ENCODE measurements at regions not wholly inside any gene's neighbourhood (a gene's known extent, or its start where the extent isn't known, plus 50 kb on each side); places are given as distances from the start of the nearest gene placed in this dataset.
"Not testable (repeated sequence)": the region's sequence is repeated elsewhere in the genome, so short reads cannot be mapped to it uniquely, and the experiment has no call there.

- not testable (repeated sequence) for TF ChIP-seq SNAI2 (CRISPR knock-in tag; IDR thresholded peaks at IDR 0.05); PATZ1 (CRISPR knock-in tag; IDR thresholded peaks at IDR 0.05; ENCODE audit: borderline replicate concordance); ISL1 (CRISPR knock-in tag; IDR thresholded peaks at IDR 0.05); TCF4 (CRISPR knock-in tag; IDR thresholded peaks at IDR 0.05; ENCODE audit: borderline replicate concordance); GLIS3 (CRISPR knock-in tag; IDR thresholded peaks at IDR 0.05)
- TF ChIP-seq, protein P1, sequence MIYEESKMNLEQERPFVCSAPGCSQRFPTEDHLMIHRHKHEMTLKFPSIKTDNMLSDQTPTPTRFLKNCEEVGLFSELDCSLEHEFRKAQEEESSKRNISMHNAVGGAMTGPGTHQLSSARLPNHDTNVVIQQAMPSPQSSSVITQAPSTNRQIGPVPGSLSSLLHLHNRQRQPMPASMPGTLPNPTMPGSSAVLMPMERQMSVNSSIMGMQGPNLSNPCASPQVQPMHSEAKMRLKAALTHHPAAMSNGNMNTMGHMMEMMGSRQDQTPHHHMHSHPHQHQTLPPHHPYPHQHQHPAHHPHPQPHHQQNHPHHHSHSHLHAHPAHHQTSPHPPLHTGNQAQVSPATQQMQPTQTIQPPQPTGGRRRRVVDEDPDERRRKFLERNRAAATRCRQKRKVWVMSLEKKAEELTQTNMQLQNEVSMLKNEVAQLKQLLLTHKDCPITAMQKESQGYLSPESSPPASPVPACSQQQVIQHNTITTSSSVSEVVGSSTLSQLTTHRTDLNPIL (CRISPR knock-in tag; IDR thresholded peaks at IDR 0.05; ENCODE audit: low read depth): not testable (repeated sequence)
- TF ChIP-seq, protein P2, sequence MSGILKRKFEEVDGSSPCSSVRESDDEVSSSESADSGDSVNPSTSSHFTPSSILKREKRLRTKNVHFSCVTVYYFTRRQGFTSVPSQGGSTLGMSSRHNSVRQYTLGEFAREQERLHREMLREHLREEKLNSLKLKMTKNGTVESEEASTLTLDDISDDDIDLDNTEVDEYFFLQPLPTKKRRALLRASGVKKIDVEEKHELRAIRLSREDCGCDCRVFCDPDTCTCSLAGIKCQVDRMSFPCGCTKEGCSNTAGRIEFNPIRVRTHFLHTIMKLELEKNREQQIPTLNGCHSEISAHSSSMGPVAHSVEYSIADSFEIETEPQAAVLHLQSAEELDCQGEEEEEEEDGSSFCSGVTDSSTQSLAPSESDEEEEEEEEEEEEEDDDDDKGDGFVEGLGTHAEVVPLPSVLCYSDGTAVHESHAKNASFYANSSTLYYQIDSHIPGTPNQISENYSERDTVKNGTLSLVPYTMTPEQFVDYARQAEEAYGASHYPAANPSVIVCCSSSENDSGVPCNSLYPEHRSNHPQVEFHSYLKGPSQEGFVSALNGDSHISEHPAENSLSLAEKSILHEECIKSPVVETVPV (CRISPR knock-in tag; IDR thresholded peaks at IDR 0.05): not testable (repeated sequence)
Observed at GRCh38 chr7:63568571-63569313, 429.9 kb upstream of the ZNF722 start.
